MM.1S (cell line): ENCODE measurements at regions not wholly inside any gene's neighbourhood (a gene's known extent, or its start where the extent isn't known, plus 50 kb on each side); places are given as distances from the start of the nearest gene placed in this dataset.

Source experiments
- DNase-seq: peaks from one replicate; pipeline ENCODE4 v3.0.0-alpha.2; 2015
- H2AFZ ChIP-seq: fragments of 300-600 bp; sonication (generic); 2 replicates; pipeline ENCODE4 v1.6.0; 2016; ENCODE audit warnings: antibody characterized with exemption, low read length
- H3F3A ChIP-seq: fragments of 300-600 bp; sonication (generic); 2 replicates; pipeline ENCODE4 v1.6.1; 2016; ENCODE audit warnings: mild to moderate bottlenecking, antibody characterized with exemption, low read length, moderate library complexity, mixed read lengths; ENCODE audit not compliant: insufficient read depth
- H3K27ac ChIP-seq: fragments of 300-600 bp; sonication (generic); 2 replicates; pipeline ENCODE4 v1.5.1; 2016; ENCODE audit warnings: mild to moderate bottlenecking, low read length
- H3K27me3 ChIP-seq: fragments of 300-600 bp; sonication (generic); replicated peaks from 2 replicates; pipeline ENCODE4 v1.6.0; 2016; ENCODE audit warnings: low read length; ENCODE audit not compliant: insufficient read depth
- H3K36me3 ChIP-seq: fragments of 300-600 bp; sonication (generic); replicated peaks from 2 replicates; pipeline ENCODE4 v1.6.1; 2016; ENCODE audit warnings: mild to moderate bottlenecking, low read length, mixed read lengths; ENCODE audit not compliant: insufficient read depth
- H3K4me1 ChIP-seq: fragments of 300-600 bp; sonication (generic); 2 replicates; pipeline ENCODE4 v1.6.1; 2016; ENCODE audit warnings: low read length, mixed read lengths
- H3K4me2 ChIP-seq: fragments of 300-600 bp; sonication (generic); 2 replicates; pipeline ENCODE4 v1.6.0; 2016; ENCODE audit warnings: low read depth, low read length
- H3K4me3 ChIP-seq: fragments of 300-600 bp; sonication (generic); 2 replicates; pipeline ENCODE4 v1.5.1; 2016; ENCODE audit warnings: low read length, mixed read lengths
- H3K79me2 ChIP-seq: fragments of 300-600 bp; sonication (generic); 2 replicates; pipeline ENCODE4 v1.6.1; 2016; ENCODE audit warnings: mixed run types, low read length, mixed read lengths
- H3K9ac ChIP-seq: fragments of 300-600 bp; sonication (generic); 2 replicates; pipeline ENCODE4 v1.6.1; 2016; ENCODE audit warnings: low read length, mixed read lengths
- H3K9me2 ChIP-seq: fragments of 300-600 bp; sonication (generic); replicated peaks from 2 replicates; pipeline ENCODE4 v1.6.1; 2016; ENCODE audit warnings: mild to moderate bottlenecking, low read length, mixed read lengths; ENCODE audit not compliant: insufficient read depth
- H3K9me3 ChIP-seq: fragments of 300-600 bp; sonication (generic); replicated peaks from 2 replicates; pipeline ENCODE4 v1.6.1; 2016; ENCODE audit warnings: mild to moderate bottlenecking, low read length, mixed read lengths; ENCODE audit not compliant: insufficient read depth
- H4K20me1 ChIP-seq: fragments of 300-600 bp; sonication (generic); 2 replicates; pipeline ENCODE4 v1.6.1; 2016; ENCODE audit warnings: mild to moderate bottlenecking, low read length, moderate library complexity, mixed read lengths; ENCODE audit not compliant: insufficient read depth
- CTCF ChIP-seq: fragments of 300-600 bp; sonication (generic); IDR thresholded peaks from 2 replicates; pipeline ENCODE4 v1.5.1; 2016; ENCODE audit warnings: antibody characterized with exemption, low read length, mixed read lengths
- EZH2 ChIP-seq: fragments of 300-600 bp; sonication (generic); optimal IDR thresholded peaks from 2 replicates; pipeline ENCODE3; 2017; ENCODE audit warnings: low read depth, mild to moderate bottlenecking, antibody characterized with exemption, low read length, mixed read lengths
- EZH2phosphoT487 ChIP-seq: fragments of 300-600 bp; sonication (generic); IDR thresholded peaks from 2 replicates; pipeline ENCODE4 v1.6.1; 2018; ENCODE audit warnings: antibody characterized with exemption, low read length

DNA sequence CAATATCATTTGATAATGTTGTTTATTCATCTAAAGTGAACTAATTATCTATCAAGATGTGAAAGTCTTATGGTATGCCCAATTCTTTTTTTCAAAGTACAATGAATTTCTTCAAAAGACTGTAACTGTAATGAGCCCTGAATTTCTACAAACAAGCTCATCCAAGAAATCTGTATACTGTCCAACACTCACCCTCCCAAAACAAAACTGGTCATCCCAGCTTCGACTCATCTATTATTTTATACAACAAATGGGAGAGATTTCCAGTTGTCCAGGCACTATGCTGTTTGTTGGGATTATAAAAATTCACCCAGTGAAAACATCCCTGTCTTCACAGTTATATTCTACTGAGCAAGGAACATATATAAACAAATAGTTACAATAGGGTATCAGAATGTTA is 806.9 kb downstream of the TNS3 start:
- no peak overlapping the region for H3K4me3 ChIP-seq
- H3K9me2 ChIP-seq, result no peaks in the 10 kb centered on the region
- no peak overlapping the region for H3K27ac ChIP-seq
- no peak overlapping the region for H2AFZ ChIP-seq
- no peak overlapping the region for H3K9ac ChIP-seq
- no peaks in the 10 kb centered on the region for H3K27me3 ChIP-seq
- no peaks in the 10 kb centered on the region for H3K36me3 ChIP-seq
- H3K4me1 ChIP-seq, result no peaks in the 10 kb centered on the region
- no peak overlapping the region for H3K4me2 ChIP-seq
- H3F3A ChIP-seq, result no peaks in the 10 kb centered on the region
- no peak for TF ChIP-seq CTCF
- TF ChIP-seq EZH2, result no peak
- no peak for TF ChIP-seq EZH2phosphoT487
- no peaks in the 10 kb centered on the region for H3K9me3 ChIP-seq
- DNase-seq, result no peak
- no peaks in the 10 kb centered on the region for H4K20me1 ChIP-seq
- no peaks in the 10 kb centered on the region for H3K79me2 ChIP-seq

GRCh38 chr7:46774515-46774914 is 807.4 kb downstream of the TNS3 start:
- Histone ChIP-seq H3K27me3 (no peaks in the 10 kb centered on the region), H3F3A (no peaks in the 10 kb centered on the region), H3K36me3 (no peaks in the 10 kb centered on the region), H3K27ac (no peak overlapping the region), H3K4me1 (no peaks in the 10 kb centered on the region), H3K4me3 (no peak overlapping the region), H2AFZ (no peak overlapping the region), H3K9ac (no peak overlapping the region), H3K9me3 (no peaks in the 10 kb centered on the region), H4K20me1 (no peaks in the 10 kb centered on the region), H3K4me2 (no peak overlapping the region), H3K9me2 (no peaks in the 10 kb centered on the region), H3K79me2 (no peaks in the 10 kb centered on the region)
- TF ChIP-seq EZH2phosphoT487, result no peak
- TF ChIP-seq CTCF, result no peak
- TF ChIP-seq EZH2, result no peak
- DNase-seq, result no peak

- Histone ChIP-seq H3K4me3 (no peak overlapping the region), H3F3A (no peaks in the 10 kb centered on the region), H2AFZ (no peak overlapping the region), H3K27ac (no peak overlapping the region), H3K4me2 (no peak overlapping the region), H3K4me1 (no peaks in the 10 kb centered on the region), H4K20me1 (no peaks in the 10 kb centered on the region), H3K9me3 (no peaks in the 10 kb centered on the region), H3K27me3 (no peaks in the 10 kb centered on the region), H3K79me2 (no peaks in the 10 kb centered on the region), H3K36me3 (no peaks in the 10 kb centered on the region), H3K9ac (no peak overlapping the region), H3K9me2 (no peaks in the 10 kb centered on the region)
- TF ChIP-seq EZH2phosphoT487 (no peak), EZH2 (no peak), CTCF (no peak)
- no peak for DNase-seq
Observed at GRCh38 chr7:46772776-46773175, 809.1 kb downstream of the TNS3 start.

- Histone ChIP-seq H3K27me3 (no peaks in the 10 kb centered on the region), H2AFZ (no peak overlapping the region), H3K9me2 (no peaks in the 10 kb centered on the region), H3K36me3 (no peaks in the 10 kb centered on the region), H3K4me3 (no peak overlapping the region), H3K9me3 (no peaks in the 10 kb centered on the region), H4K20me1 (no peaks in the 10 kb centered on the region), H3F3A (no peaks in the 10 kb centered on the region), H3K4me2 (no peak overlapping the region), H3K79me2 (no peaks in the 10 kb centered on the region), H3K27ac (no peak overlapping the region), H3K4me1 (no peaks in the 10 kb centered on the region), H3K9ac (no peak overlapping the region)
- no peak for DNase-seq
- TF ChIP-seq EZH2phosphoT487 (no peak), EZH2 (no peak), CTCF (no peak)
Observed at GRCh38 chr7:46767071-46767470, 814.8 kb downstream of the TNS3 start.
